ENCODE measurements at regions not wholly inside any gene's neighbourhood (a gene's known extent, or its start where the extent isn't known, plus 50 kb on each side); places are given as distances from the start of the nearest gene placed in this dataset.

DNA sequence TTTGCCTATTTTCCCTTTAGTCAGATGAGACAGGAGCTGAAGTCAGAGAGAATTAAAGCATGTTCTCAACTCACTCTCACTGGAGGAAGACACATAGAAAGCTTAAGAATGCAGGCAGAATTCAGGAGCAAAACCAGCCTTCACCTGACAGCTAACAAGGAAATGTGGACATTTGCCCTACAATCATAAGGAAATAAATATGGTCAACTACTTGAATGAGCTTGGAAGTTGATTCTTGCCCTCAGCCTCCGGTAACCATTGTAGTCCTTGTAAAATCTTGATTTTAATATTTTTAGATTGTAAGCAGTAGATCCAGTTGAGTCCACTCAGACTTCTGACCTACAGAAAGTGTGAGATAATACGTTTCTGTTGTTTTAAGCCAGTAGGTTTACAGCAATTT, 752.5 kb upstream of the ZWINT start (continued):
- TF ChIP-seq ONECUT2 (CRISPR knock-in tag; IDR thresholded peaks at IDR 0.05) (no peak), RBM22 (optimal IDR thresholded peaks at IDR 0.05; ENCODE audit: low read length) (no peak), MIER2 (CRISPR knock-in tag; IDR thresholded peaks at IDR 0.05) (no peak), ZNF768 (CRISPR knock-in tag; IDR thresholded peaks at IDR 0.05) (no peak), ZNF746 (CRISPR knock-in tag; IDR thresholded peaks at IDR 0.05) (no peak), TBP (CRISPR knock-in tag; IDR thresholded peaks at IDR 0.05) (no peak), ZNF781 (CRISPR knock-in tag; IDR thresholded peaks at IDR 0.05; ENCODE audit: borderline replicate concordance, not compliant biosample characterization) (no peak), ZBTB8A (CRISPR knock-in tag; IDR thresholded peaks at IDR 0.05; ENCODE audit: borderline replicate concordance, low read depth) (no peak)
- TF ChIP-seq, protein P1, sequence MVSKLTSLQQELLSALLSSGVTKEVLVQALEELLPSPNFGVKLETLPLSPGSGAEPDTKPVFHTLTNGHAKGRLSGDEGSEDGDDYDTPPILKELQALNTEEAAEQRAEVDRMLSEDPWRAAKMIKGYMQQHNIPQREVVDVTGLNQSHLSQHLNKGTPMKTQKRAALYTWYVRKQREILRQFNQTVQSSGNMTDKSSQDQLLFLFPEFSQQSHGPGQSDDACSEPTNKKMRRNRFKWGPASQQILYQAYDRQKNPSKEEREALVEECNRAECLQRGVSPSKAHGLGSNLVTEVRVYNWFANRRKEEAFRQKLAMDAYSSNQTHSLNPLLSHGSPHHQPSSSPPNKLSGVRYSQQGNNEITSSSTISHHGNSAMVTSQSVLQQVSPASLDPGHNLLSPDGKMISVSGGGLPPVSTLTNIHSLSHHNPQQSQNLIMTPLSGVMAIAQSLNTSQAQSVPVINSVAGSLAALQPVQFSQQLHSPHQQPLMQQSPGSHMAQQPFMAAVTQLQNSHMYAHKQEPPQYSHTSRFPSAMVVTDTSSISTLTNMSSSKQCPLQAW (CRISPR knock-in tag; IDR thresholded peaks at IDR 0.05), result no peak
- TF ChIP-seq, protein P2, sequence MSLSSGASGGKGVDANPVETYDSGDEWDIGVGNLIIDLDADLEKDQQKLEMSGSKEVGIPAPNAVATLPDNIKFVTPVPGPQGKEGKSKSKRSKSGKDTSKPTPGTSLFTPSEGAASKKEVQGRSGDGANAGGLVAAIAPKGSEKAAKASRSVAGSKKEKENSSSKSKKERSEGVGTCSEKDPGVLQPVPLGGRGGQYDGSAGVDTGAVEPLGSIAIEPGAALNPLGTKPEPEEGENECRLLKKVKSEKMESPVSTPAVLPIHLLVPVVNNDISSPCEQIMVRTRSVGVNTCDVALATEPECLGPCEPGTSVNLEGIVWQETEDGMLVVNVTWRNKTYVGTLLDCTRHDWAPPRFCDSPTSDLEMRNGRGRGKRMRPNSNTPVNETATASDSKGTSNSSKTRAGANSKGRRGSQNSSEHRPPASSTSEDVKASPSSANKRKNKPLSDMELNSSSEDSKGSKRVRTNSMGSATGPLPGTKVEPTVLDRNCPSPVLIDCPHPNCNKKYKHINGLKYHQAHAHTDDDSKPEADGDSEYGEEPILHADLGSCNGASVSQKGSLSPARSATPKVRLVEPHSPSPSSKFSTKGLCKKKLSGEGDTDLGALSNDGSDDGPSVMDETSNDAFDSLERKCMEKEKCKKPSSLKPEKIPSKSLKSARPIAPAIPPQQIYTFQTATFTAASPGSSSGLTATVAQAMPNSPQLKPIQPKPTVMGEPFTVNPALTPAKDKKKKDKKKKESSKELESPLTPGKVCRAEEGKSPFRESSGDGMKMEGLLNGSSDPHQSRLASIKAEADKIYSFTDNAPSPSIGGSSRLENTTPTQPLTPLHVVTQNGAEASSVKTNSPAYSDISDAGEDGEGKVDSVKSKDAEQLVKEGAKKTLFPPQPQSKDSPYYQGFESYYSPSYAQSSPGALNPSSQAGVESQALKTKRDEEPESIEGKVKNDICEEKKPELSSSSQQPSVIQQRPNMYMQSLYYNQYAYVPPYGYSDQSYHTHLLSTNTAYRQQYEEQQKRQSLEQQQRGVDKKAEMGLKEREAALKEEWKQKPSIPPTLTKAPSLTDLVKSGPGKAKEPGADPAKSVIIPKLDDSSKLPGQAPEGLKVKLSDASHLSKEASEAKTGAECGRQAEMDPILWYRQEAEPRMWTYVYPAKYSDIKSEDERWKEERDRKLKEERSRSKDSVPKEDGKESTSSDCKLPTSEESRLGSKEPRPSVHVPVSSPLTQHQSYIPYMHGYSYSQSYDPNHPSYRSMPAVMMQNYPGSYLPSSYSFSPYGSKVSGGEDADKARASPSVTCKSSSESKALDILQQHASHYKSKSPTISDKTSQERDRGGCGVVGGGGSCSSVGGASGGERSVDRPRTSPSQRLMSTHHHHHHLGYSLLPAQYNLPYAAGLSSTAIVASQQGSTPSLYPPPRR (CRISPR knock-in tag; IDR thresholded peaks at IDR 0.05; ENCODE audit: borderline replicate concordance), result no peak
- TF ChIP-seq, protein P3, sequence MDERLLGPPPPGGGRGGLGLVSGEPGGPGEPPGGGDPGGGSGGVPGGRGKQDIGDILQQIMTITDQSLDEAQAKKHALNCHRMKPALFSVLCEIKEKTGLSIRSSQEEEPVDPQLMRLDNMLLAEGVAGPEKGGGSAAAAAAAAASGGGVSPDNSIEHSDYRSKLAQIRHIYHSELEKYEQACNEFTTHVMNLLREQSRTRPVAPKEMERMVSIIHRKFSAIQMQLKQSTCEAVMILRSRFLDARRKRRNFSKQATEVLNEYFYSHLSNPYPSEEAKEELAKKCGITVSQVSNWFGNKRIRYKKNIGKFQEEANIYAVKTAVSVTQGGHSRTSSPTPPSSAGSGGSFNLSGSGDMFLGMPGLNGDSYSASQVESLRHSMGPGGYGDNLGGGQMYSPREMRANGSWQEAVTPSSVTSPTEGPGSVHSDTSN (CRISPR knock-in tag; IDR thresholded peaks at IDR 0.05), result no peak

Measured in HepG2 (cell line).